ENCODE measurements at regions not wholly inside any gene's neighbourhood (a gene's known extent, or its start where the extent isn't known, plus 50 kb on each side); places are given as distances from the start of the nearest gene placed in this dataset.
A peak's percentile ranks its signal among the peaks of the same experiment; 100 is the strongest.
"Not testable (repeated sequence)": the region's sequence is repeated elsewhere in the genome, so short reads cannot be mapped to it uniquely, and the experiment has no call there.

DNA sequence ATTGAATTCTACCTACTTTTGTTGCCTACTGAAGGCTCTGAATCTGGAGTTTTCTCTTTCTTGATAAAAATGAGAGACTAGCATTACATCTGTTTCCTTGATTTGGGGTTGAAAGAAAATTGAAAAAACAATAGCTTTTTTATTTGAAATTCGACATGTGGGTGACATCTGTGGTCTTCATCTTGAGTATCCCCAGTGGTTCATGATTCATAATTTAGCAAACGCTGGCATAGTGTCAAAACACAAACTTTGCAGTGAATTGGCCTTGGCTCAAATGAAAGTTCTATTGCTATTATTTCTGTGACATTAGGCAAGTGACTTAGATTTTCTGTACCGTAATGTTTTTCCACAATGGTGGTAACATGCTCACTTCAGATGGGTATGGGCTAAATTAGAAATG is 747.6 kb downstream of the PCDH7 start:
- DNase-seq (ENCODE audit: low read depth): peak; percentile 2

- no peak for DNase-seq (ENCODE audit: low read depth)
Measured at GRCh38 chr4:31474221-31474620, 754.1 kb downstream of the PCDH7 start.

DNA sequence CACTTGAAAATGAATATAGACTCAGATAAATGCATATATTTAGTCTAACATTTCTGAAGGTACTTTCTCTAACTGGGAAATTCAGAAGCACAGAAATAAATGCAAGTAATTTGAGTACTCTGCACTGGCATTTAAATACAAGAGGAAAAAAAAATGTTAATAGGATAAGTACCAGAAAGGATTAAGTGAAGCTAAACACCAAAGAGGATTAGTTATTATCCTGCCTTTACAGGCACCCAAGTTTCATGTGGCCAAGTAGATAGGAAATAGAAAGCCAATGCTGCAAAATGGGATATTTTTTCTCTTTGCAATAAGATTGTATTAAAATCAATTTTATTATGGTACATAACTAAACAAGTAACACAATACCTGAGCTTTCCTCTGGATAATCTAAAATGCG is 762.5 kb downstream of the PCDH7 start:
- DNase-seq (ENCODE audit: low read depth): no peak

- not testable (repeated sequence) for DNase-seq (ENCODE audit: low read depth)
Measured at GRCh38 chr4:31499216-31499615, 779.0 kb downstream of the PCDH7 start.

DNA sequence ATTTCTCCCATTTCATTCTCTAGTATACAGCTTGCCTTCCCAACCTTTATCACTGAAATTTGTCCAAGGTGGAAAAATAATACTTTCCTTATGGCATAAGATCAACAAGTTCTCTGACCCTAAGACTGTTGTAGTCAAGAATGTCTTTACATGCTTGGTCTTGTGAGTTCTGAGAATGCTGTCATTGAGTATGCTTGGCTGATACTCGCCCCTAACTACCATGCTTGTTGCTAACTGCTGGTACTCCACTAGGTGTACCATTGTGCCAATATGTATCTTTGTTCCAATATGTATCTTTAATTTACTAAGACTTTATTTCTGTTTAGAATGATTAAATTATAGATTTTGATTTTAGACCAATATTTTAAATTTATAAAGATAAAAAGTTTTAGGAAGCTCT is 796.4 kb downstream of the PCDH7 start:
- DNase-seq (ENCODE audit: low read depth): no peak

- DNase-seq (ENCODE audit: low read depth): peak; percentile 1
Measured at GRCh38 chr4:31518796-31519250, 798.7 kb downstream of the PCDH7 start.

DNA sequence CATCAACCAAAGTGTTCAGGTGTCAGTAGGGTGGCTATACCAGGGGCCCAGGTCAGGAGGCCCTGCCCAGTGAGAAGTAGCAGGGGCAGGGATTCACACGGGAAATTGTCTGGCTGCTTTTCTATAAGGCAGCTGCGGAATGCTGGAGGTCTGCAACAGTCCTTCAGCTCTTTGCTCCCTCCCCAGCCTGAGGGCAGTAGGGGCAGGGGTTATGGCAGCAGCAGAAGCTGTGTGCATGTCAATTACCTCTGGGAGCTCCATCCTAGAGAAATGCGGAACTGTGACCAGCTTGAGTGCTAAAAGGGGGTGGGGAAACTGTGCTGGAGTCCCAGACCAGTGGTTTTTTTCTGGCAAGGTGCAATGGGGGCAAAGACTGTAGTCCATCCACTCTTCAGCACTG is 810.4 kb downstream of the PCDH7 start:
- DNase-seq (ENCODE audit: low read depth): no peak

DNA sequence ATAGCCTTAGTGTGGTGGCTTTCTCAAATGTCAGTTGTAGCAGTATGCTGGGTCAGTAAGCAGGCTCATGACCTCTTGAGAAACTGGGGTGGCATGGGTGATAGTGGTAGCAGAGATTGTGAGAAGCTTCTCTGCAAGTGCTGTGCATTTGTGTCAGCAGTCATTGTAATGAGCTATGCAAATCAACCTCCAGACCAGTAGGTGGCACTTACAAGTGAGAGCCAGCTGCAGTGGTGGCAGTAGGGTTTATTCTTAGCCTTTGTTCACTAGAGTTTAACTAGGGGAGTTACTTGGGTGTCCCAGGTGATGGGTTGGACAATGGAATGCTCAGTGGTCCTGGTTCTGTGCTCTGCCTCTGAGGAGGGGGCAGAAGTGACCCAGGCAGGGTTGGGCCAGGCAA is 818.7 kb downstream of the PCDH7 start:
- no peak for DNase-seq (ENCODE audit: low read depth)

DNA sequence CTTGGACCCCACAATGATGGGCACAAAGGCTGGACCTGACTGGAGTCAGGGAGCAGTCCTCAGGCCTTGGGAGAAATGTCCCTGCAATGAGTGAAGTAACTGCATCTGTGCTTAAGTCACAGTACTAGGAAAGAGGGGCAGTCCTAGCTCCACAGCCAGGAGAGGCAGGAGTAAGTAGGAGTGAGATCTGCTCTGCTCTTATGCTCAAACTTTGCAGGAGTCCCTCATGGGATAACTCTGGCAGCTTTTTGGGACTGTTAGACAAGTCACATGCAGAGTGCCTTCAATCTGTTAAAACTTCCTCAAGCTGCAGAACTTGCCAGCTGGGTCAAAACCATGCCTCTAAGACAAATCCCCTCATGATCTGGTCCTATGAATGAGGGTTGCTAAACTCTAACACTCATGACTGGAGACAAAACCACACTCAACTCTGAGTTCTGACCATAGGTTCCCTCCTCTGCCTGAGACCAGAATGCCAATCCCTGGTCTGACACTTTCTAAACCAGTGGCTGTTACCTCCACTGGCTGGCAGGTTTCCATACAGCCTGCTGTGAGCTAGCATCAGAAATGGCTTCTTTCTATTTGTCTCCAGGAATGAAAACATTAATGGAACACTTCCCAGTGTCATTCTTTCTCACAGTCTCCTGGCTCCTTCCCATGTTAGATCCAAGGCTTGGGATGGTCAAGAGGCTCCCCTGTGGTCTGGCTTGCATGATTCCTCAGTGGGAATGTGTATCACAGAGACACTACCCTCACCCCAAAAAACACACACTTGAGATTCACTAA is 819.3 kb downstream of the PCDH7 start:
- DNase-seq (ENCODE audit: low read depth): no peak

DNA sequence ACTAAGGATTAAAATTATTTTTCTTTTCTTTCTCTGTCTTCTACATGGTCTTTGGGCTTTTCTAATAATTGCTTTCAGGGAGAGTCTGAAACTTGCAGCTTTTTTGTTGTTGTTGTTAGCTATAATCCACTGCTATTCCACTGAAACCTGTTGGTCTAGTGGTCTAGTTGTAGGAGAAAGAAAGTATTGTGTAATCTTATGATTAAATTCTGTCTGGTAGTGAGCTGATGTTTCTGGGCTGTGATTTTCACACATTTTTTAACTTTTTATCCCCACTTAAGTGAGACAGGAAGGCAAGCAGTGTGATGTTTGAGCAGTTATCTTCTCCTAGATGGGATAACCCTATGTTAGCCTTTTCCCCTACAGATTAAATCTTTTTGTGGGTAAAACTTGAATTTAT is 825.2 kb downstream of the PCDH7 start:
- no peak for DNase-seq (ENCODE audit: low read depth)

DNA sequence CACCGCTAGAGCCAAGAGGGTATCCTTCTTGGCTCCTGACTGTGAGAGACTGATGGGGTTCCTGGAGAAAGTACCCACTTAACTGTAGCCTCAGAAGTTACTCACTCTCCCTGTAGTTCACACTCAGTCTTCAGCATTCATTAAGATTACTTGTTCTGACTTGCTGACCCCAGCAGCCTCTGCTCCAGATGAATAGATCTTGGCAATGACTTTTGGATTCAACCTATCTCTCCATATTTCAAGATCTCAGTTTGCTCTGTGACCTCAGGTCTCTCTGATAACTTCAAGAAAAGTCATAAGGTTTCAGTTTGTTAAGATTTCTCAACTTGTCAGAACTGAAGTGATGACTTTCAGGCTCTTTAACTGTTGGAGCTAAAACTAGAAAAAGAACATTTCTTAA is 825.6 kb downstream of the PCDH7 start:
- DNase-seq (ENCODE audit: low read depth): no peak

DNA sequence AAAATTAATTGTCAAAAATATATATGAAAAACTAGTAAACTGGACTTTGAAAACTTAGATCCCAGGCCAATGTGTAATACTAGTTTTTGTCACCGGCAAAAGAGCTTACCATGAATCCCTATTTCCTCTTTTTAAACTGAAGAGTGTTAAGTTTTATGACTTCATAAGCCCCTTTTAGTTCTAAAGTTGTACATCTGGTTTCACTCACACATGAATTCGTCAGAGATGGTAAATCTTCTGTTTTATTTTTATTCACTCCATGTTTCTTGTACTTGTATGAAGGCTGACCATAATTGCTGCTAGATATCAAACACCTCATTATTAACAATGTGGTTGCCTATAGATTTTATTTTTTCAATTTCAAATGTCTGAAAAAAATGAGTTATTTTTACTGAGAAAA is 827.9 kb downstream of the PCDH7 start:
- DNase-seq (ENCODE audit: low read depth): no peak

GRCh38 chr4:31548823-31549222 is 828.7 kb downstream of the PCDH7 start:
- DNase-seq (ENCODE audit: low read depth): no peak

DNA sequence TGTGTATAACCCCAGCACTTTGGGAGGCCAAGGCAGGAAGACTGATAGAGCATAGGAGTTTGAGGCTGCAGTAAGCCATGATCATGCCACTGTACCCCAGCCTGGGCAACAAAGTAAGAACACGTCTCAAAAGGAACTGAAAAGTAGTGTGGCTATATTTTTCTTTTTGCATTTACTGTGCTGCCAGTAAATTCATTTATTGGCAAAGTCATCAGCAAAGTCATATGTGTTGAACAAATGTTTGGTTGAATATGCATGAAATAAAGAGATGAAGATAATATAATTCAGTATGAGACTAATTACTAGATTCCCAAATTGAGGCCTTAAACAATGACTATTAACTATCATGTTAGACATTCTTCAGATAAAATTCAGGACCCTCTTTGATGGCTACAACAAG is 829.1 kb downstream of the PCDH7 start:
- no peak for DNase-seq (ENCODE audit: low read depth)

DNA sequence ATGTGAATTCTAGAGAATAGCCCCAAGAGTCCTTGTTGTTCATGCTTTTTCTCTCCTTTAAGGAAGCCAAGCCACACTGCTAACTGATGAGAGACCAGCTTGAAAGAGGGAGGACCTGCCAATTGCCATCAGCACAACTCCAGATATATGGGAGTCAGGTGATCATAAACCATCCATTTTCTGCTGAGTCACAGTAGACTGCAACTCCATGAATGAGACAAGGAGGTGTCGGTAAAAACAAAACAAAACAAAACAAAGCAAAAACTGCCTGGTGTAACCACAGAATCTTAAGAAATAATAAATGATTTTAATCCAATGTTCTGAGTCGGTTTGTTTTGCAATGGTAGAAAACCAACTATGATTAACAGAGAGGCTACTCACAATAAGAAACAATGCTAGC is 837.3 kb downstream of the PCDH7 start:
- peak; percentile 0 for DNase-seq (ENCODE audit: low read depth)

- no peak for DNase-seq (ENCODE audit: low read depth)
Measured at GRCh38 chr4:31573554-31573953, 853.4 kb downstream of the PCDH7 start.

GRCh38 chr4:31575504-31575903 is 855.3 kb downstream of the PCDH7 start:
- no peak for DNase-seq (ENCODE audit: low read depth)

- no peak for DNase-seq (ENCODE audit: low read depth)
Measured at GRCh38 chr4:31580843-31581242, 860.7 kb downstream of the PCDH7 start.

DNA sequence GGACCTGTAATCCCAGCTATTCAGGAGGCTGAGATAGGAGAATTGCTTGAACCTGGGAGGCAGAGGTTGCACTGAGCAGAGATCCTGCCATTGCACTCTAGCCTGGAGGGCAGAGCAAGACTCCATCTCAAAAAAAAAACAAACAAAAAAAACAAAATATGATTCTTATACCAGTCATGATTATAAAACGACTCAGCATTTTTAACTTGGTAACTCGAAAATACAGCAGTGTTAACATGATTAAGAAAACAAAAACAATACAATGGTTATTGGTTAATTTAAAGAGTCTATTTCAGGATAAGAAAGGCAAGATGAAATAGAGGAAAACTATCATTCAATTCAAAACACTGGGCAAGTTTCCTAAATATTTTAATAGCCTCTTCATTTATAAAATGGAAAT is 865.3 kb downstream of the PCDH7 start:
- DNase-seq (ENCODE audit: low read depth): no peak

GRCh38 chr4:31592293-31592692 is 872.1 kb downstream of the PCDH7 start:
- DNase-seq (ENCODE audit: low read depth): no peak

DNA sequence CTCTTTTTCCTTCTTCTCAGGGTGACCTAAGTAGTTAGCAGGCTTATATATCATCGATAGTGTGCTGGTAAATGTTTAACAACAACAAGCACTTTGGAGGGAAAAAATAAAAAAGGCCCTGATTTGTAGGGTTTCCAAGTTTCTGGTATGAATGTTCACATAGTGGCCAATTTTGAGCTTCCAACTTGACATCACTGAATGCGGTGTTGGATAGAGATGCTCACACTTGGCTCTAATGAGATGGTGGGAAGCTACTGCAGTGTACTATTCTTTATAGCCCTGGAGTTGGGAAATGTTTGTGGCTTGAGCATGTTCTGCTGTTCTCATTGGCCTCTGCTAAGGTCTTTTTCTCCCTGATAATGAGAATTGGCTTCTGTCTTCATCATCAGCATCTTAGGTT is 875.3 kb downstream of the PCDH7 start:
- no peak for DNase-seq (ENCODE audit: low read depth)

- no peak for DNase-seq (ENCODE audit: low read depth)
Measured at GRCh38 chr4:31598639-31599038, 878.5 kb downstream of the PCDH7 start.

GRCh38 chr4:31601793-31602192 is 881.6 kb downstream of the PCDH7 start:
- no peak for DNase-seq (ENCODE audit: low read depth)

Data from LHCN-M2 (cell line).